GM18909 (cell line): ENCODE measurements at regions not wholly inside any gene's neighbourhood (a gene's known extent, or its start where the extent isn't known, plus 50 kb on each side); places are given as distances from the start of the nearest gene placed in this dataset.
"Not testable (repeated sequence)": the region's sequence is repeated elsewhere in the genome, so short reads cannot be mapped to it uniquely, and the experiment has no call there.

ENCODE experiments used
- ATAC-seq: cut with Tn5 transposase; IDR thresholded peaks from one replicate; pipeline ENCODE4 v1.9.1; 2021; ENCODE audit warnings: mild to moderate bottlenecking; ENCODE audit not compliant: unreplicated experiment, poor library complexity

DNA sequence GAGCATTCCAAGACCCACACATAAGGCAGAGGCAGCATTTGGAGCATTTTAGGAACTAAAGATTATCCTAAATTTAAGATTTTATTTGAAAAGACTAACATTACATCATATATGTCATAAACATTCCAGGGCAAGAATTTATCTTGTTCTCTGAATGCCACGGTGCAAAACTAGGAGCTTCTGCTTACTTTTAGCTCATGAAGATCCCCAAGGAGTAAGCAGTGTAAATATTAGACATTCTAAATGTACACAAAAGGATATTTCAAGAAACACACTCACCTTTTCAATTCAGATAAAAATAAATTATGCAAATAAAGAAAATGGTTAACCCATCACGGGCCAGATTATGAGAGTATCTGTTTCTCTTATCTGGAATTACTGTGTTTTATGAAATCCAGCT, 101.7 kb upstream of the ETAA1 start:
- no peak for ATAC-seq

DNA sequence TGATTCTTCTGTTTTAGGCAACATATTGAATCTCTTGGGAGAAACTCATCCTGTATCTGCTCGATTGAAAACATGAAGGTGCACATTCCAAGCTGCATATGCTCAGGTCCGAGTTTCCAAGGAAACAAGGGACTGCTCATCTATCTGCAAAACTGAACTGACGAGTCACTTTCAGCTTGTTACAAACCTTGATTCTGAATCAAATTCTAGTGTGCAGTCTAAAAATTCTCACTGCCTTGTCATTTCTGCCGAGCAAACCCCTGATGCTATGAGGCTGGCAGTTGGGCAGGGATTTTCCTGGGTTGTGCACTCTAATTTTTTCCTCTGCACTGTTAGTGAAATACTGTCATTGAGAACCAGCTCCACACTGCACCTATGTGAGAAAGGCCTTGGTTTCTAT, 101.3 kb upstream of the ETAA1 start:
- no peak for ATAC-seq

DNA sequence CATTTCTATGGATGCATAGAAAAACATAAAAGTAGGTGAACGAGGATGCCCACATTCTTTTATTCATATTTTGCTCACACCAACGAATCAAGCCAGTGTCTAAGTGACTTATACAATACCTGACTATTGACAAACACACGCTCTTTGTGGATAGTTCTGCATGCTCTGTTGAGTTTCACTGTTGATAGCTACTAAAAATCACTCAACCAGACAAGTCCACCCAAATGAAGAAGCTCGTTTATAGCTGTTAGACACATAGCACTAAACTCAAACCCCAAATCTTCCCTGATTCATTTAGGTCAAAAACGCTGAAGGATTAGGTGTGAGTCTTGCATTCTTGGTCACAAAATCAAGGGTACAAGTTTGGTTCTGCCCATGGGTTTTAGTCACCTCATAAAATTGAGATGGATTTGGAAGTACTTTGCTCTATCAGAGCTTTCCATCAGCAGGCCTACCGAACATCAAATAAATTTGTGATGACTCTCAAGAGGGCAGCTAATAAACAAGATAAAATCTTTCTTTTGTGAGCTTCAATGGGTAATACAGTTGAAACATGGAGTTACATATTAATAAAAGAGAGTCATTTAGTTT, 92.7 kb upstream of the ETAA1 start:
- no peak for ATAC-seq

DNA sequence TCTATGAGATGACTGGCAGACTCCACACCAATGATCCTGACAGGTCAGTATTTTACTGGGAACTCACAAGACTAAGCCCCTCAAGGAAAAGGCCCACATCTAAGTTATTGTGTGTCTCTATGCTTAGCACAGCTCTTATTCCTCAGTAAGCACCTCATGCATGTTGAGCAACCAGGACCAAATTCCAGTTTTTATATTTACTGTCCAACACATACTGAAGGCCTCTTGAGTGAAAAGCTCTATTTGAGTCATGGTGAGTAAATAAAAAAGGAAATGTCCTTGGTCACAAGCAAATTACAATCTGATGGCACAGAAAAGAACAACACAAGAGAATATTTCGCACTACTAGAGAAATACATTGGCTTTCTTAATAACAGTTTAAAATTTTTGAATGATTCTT, 87.9 kb upstream of the ETAA1 start:
- ATAC-seq = no peak

DNA sequence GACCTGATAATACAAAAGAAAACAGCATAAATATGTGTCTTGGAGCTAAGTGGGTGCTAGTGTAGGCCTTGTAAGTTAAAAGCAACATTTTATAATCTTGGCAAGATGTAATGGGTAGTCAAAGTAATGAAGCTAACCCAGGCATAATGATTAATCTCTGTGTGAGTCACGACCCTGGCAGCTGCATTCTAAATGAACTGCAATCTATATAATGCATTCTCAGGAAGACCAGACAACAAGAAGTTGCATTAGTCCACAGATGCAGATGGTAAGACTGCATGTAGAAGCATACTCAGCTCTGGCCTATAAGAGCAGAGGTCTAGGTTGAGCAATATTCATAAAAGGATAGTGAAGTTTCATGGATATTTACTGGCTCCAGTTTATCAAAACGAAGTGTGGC, 85.6 kb upstream of the ETAA1 start:
- ATAC-seq = no peak

DNA sequence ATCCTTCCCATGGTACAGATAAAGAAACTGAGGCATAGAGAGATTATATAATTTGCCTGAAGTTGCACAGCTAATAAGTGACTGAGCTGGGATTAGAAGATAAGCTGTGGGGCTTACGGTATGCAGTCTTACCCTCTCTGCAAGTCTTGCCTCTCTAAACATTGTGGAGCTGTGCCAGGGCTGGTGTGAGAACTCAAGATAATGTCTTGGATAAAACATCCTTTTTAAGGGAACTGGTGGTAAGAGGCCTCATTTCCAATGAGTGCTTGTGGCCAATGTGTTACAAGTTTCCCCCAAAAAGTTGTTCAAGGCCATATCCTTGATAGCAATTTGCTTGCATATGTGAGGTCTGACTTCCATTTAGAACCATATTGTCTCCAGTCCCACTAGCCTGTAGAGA, 84.3 kb upstream of the ETAA1 start:
- ATAC-seq = no peak

DNA sequence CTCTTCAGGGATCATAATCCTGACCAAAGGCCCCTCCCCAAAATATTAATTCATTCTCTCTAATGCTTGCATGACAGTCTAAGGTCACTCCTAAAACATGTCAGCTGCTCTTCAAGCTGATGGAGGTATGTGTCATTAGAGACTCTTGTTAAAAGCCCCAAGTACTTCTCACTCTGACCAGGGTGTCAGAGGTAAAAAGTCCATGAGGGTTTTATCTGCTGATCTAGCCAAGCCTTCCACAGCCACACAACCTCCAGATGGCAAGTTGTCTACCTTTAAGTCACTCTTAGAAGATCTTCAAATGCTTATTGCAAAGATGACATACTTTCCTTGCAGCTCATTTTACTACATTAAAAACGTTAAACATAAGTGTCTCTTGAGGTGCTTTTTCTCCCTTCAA, 83.6 kb upstream of the ETAA1 start:
- ATAC-seq = no peak

DNA sequence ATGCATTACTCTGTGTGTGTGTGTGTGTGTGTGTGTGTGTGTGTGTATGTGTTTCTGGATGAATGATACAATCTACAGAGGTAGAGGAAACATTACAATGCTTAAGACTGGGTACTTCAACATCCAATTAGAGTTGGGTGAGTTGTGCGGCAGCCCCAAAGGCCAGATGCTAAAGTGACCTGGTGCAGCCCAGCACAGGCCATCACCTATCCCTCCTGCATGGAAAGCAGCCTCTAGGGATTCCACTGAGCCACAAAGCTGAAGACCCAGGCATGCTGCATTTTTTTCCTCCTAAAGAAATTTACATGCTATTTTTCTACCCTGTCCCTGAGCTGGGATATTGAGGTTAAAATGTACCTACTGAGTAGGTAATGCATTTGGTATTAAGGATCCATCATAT, 79.1 kb upstream of the ETAA1 start:
- no peak for ATAC-seq

DNA sequence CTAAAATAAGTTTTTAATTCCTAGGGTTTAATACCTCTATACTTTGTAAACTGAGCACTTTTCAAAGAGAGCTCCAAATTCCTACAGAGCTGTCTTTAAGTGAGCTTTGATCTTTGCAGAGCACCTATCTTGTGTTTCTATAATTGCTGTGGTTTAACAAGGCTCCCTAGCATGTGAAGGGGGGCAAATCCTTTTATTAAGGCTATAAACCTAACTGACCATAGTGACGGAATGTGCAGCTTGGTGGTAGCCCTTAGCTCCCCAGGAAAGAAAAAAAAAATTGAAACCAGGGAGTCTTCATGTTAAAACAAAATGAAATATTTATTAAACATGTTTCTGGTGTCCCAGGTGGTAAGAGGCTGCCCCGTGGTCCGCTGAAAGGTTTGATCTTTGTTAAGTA, 78.6 kb upstream of the ETAA1 start:
- ATAC-seq = no peak

DNA sequence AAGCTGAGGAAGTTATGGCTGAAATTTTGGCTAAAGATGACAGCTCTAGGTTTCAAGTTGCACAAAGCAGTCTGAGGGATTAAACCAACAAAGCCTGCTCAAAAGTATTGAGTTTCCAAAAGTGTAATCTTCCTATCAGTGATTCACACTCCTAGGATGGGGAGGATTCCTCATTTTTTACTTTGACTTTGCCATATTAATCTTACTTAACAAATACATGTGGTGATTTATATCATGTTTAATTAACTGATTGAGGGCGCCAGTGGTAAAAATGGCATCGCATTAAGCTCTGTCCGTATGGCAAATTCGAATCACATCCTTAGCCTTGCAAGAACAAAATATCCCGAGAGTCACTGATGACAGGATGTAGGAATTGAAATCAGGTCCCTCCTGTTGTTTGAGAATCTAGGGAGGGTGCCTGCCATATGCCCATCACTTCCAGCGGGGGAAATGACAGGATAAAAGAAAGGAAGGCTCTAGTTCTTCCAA, 78.1 kb upstream of the ETAA1 start:
- no peak for ATAC-seq

DNA sequence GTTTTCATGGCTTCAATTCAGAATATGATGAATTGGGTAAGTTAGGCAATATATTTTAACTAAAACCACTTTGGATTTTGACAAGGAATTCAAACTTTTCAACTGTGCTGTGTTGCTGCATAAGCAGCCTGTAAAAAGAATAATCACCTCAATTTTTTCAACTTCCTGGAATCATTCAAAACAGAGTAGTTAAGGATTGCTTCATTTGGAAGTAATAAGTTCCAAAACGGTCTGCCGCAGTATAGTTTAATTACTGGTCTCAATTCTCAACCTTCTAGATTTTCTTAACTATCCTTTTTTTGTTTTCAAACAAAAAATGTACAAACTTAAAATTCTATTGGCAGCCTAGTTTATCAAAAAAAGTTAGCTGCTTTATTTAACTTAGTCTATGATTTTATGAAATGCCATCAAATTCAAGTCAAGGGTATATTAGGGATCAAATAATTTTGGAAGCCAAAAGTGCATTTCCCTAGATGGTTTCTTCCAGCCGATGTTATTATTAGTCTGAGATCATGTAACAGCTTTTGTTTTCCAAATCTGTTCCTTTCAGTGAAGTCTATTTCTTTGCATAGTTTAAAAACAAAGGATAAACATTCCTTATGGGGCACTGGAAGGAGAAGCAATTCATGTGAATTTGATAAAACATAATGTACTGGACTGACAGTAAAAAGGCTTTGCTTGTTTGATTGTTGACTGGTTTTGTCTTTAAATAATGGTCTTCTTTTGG, 76.1 kb upstream of the ETAA1 start:
- ATAC-seq = no peak

DNA sequence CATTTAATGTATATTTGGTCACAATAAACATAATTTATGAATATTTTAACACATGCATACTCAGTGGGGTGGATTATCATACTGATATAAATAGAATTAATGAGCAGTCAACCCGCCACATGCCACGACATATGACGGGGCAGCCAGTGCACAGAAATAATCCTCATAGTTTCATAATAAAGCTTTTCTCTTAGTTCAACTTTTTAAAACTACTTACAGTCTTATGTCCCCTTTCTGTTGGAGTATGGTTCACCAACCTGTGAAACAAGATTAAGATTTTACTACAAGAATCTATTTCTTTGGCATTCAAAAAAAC, 75.6 kb upstream of the ETAA1 start:
- ATAC-seq = no peak

DNA sequence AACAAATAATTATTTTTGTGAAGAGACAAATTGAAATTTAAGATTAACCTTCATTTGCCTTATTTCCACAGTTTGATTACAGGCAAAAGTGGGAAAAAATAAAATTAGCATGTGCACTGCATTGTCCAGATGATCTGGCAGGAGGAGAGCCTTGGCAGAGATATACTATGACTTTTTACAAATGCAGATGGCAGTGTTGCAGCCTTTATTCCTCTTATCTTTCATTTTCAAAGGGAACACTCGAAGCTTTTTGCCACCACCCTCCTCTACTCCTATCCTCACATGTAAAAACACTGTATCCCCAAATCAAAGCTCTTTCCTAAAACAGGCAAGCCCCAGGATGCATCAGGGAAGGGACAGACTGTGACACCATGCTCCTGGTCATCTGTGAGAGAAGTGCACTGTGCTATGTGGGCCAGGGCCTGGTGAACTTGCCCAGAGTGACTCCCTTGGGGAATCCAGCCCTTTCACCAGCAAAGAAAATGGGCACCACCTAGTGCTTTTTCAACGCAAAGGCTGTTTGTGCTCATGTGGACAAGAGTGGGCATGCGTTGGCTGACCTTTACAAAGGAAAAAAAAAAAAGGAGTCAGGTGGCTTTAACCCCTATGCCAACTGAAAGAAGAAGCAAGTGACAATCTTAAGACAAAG, 74.7 kb upstream of the ETAA1 start:
- ATAC-seq = no peak

DNA sequence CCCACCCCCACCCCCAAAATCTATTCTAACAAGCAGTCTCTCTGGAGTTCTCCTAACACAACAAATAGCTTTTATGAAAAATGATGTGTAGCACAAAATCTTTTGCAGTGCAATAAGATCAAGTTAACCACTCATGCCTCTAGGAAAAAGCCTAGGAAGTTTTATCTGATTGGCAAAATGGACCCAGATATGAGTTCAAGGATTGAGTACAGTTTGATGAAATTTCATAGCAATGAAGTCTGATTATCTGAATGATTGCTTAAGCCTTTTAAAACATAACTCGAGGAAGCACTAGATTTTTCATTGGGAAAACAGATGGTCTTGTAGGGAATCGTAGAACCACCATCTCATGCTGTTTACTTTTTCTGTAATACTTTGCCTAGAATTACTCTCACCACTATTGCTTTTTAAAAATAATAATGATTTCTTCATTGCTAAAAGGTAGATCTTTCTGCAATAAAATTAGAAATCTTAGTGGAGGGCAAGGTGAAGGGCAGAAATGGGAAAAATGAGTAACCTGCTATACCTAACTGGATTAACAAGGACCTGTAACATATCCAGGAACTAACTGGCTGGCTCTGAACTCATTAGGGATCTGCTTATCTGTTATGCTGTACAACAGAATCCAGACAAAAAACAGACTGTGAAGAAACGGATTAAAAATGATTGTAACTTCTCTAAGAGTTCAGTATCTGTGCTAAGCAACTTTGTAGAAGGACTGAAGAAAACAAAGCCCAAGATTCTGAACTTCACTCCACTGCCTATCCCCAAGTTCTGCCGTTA, 73.7 kb upstream of the ETAA1 start:
- ATAC-seq = no peak

DNA sequence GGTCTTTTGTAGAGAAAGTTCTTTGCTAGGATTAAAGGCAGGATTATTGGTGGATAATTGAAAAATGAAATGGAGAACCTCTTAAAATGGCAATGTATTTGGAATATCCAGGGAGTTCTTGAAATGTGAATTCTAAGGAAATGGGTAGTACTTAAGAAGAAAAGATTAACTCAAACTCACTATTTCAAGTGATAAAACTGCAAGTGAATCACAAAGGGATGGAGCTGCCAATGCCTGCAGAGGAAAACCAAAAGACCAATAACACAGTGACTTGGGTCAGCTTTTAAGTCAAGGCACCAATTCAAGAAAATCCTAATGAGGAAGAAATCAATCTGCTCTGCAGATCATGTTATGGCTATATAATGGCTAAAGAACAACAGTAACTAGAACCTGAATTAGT, 67.6 kb upstream of the ETAA1 start:
- no peak for ATAC-seq

DNA sequence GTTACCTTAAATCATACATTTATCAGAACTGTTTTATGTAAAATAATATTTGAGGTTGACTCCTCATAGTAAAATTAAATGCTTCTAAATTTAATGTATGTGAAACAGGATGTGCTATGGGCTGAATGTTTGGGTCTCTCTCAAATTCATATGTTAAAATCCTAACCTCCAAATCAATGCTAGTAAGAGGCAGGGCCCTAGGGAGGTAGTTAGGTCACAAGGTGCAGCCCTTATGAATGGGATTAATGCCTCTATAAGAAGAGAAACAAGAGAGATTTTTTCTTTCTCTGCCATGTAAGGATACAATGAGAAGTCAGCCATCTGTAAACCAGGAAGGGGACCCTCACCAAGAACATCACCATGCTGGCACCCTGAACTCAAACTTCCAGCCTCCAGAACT, 67.2 kb upstream of the ETAA1 start:
- no peak for ATAC-seq

DNA sequence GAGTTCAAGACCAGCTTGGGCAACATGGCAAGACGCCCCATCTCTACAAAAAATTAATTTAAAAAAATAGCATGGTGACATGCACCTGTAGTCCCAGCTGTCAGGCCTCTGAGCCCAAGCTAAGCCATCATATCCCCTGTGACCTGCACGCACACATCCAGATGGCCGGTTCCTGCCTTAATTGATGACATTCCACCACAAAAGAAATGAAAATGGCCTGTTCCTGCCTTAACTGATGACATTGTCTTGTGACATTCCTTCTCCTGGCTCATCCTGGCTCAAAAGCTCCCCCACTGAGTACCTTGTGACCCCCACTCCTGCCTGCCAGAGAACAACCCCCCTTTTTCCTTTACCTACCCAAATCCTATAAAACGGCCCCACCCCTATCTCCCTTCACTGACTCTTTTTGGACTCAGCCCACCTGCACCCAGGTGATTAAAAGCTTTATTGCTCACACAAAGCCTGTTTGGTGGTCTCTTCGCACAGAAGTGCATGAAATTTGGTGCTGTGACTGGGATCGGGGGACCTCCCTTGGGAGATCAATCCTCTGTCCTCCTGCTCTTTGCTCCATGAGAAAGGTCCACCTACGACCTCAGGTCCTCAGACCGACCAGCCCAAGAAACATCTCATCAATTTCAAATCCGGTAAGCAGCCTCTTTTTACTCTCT, 65.6 kb upstream of the ETAA1 start:
- not testable (repeated sequence) for ATAC-seq

DNA sequence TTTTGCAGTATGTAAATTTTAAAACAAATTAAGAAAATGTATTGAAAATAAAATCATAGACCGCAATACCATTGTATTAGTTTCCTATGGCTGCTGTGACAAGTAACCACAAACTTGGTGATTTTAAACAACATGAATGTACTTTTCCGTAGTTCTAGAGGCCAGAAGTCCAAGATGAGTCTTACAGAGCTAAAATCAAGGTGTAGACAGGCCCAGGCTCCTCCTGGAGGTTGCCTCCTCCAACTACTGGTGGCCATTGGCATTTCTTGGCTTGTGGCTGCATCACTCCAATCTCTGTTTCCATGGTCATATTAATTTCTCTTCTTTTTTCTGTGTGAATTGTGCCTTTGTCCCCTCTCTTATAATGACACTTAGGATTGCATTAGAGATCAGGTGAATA, 59.2 kb upstream of the ETAA1 start:
- ATAC-seq = no peak

DNA sequence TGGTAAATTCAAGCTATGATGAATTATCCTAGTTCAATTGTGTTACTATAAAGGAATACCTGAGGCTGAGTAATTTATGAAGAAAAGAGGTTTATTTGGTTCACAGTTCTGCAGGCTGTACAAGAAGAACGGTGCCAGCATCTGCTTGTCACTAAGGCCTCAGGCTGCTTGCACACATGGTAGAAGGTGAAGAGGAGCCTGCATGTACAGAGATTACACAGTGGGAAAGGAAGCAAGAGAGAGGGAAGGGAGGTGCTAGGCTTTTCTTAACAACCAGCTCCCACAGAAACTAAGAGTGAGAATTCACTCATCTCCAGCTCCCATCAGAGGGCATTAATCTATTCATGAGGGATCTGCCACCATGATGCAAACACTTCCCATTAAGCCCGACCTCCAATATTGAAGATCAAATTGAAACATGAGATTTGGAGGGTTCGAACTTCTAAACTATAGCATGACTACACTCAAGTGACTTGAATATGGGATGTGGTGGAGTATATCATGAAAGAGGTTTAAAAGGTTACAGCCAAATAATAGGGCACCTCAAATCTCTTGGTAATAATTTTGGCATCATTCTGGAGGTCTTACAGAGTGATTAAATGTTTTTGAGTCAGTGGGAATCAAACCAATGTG, 58.4 kb upstream of the ETAA1 start:
- no peak for ATAC-seq

DNA sequence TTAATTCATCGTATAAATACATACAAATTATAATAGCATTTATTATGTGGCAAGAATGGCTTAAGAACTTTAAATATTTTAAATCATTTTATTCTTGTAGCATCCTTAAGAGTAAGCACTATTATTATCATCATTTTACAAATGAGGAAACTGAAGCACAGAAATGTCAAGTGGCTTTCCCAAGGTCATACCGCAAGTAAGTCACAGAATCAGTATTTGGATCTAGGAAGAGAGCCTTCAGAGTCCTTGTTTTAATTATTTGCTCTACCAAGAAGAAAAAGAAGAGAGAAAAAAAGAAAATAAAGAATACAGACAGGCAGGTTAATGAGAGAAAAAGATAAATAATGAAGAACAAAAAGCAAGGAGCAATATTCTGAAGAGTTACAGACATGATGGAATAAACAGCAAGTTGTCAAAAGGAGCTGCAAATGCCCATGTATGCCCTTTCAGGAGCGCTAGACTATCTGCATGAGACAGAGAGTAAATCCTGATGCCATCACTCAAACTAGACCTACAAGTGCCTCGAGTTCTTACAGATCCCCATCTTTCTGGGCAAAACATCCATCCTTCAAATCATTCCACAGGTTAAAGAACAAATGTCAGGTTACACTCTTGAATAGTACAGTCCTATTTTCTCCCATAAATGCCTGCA, 57.8 kb upstream of the ETAA1 start:
- no peak for ATAC-seq
